GM12874 (cell line): ENCODE measurements at regions not wholly inside any gene's neighbourhood (a gene's known extent, or its start where the extent isn't known, plus 50 kb on each side); places are given as distances from the start of the nearest gene placed in this dataset.

Experiments used
- CTCF ChIP-seq: IDR thresholded peaks from 2 replicates; pipeline ENCODE4 v1.5.1; 2011; ENCODE audit warnings: low read depth, mild to moderate bottlenecking, control low read depth, low read length, moderate library complexity; ENCODE audit not compliant: insufficient read depth

- TF ChIP-seq CTCF, result no peak
These were observed 394.6 kb downstream of the C4orf33 start for GRCh38 chr4:129490516-129490915.

- TF ChIP-seq CTCF, result no peak
These were observed 402.7 kb downstream of the C4orf33 start for GRCh38 chr4:129498626-129499025.

- no peak for TF ChIP-seq CTCF
These were observed 418.9 kb downstream of the C4orf33 start for GRCh38 chr4:129514852-129515251.

- no peak for TF ChIP-seq CTCF
These were observed 419.4 kb downstream of the C4orf33 start for GRCh38 chr4:129515356-129515755.

GRCh38 chr4:129526812-129527211 lies 430.9 kb downstream of the C4orf33 start:
- no peak for TF ChIP-seq CTCF

GRCh38 chr4:129531253-129531652 lies 435.3 kb downstream of the C4orf33 start:
- no peak for TF ChIP-seq CTCF

- no peak for TF ChIP-seq CTCF
These were observed 436.6 kb downstream of the C4orf33 start for GRCh38 chr4:129532573-129532972.

- TF ChIP-seq CTCF, result no peak
These were observed 447.3 kb downstream of the C4orf33 start for GRCh38 chr4:129543299-129543698.
